Upper lobe of left lung (tissue), 4 donors: ENCODE measurements at regions not wholly inside any gene's neighbourhood (a gene's known extent, or its start where the extent isn't known, plus 50 kb on each side); places are given as distances from the start of the nearest gene placed in this dataset.

ENCODE experiments used
- CTCF ChIP-seq, 6 experiments: fragments of 450-650 bp in 4 of 6; fragments of 200-600 bp in 2 of 6; sonication (generic) in 2 of 6; IDR thresholded peaks; one replicate each; pipeline ENCODE4 v1.5.1; 2016 to 2019; ENCODE audit warnings: antibody characterized with exemption in 6 of 6
- POLR2A ChIP-seq, 4 donors: fragments of 450-650 bp; IDR thresholded peaks; one replicate each; pipeline ENCODE4 v1.5.1; 2016 to 2017; ENCODE audit warnings: antibody characterized with exemption in 4 of 4, mild to moderate bottlenecking in 2 of 4

- TF ChIP-seq POLR2A (IDR thresholded peaks at IDR 0.05) (no peak), CTCF (IDR thresholded peaks at IDR 0.05) (no peak)
These were observed 324.9 kb upstream of the TGFBR2 start for GRCh38 chr3:30281526-30281925.
